ENCODE measurements at regions not wholly inside any gene's neighbourhood (a gene's known extent, or its start where the extent isn't known, plus 50 kb on each side); places are given as distances from the start of the nearest gene placed in this dataset.

DNA sequence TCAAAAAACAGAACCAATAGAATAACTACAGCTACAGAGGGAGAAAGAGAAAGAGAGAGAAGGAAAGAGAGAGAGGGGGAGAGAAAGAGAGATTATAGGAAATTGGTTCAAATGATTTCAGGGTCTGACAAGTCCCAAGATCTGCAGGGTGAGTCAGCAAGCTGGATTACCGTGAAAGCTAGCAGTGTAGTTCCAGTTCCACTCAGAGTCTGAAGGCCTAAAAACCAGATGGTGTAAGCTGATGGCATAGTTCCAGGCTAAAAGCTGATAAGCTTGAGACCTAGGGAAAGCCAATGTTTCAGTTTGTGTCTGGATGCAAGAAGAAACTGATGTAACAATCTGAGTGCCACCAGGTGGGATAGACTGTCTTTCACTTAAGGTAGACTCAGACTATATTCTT lies 397.7 kb downstream of the TRIB2 start:
- TF ChIP-seq EP300 (IDR thresholded peaks at IDR 0.05) (no peak), POLR2AphosphoS5 (IDR thresholded peaks at IDR 0.05) (no peak), POLR2A (IDR thresholded peaks at IDR 0.05) (no peak)
- TF ChIP-seq, protein P1, sequence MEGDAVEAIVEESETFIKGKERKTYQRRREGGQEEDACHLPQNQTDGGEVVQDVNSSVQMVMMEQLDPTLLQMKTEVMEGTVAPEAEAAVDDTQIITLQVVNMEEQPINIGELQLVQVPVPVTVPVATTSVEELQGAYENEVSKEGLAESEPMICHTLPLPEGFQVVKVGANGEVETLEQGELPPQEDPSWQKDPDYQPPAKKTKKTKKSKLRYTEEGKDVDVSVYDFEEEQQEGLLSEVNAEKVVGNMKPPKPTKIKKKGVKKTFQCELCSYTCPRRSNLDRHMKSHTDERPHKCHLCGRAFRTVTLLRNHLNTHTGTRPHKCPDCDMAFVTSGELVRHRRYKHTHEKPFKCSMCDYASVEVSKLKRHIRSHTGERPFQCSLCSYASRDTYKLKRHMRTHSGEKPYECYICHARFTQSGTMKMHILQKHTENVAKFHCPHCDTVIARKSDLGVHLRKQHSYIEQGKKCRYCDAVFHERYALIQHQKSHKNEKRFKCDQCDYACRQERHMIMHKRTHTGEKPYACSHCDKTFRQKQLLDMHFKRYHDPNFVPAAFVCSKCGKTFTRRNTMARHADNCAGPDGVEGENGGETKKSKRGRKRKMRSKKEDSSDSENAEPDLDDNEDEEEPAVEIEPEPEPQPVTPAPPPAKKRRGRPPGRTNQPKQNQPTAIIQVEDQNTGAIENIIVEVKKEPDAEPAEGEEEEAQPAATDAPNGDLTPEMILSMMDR (IDR thresholded peaks at IDR 0.05) = no peak
- no peak for DNase-seq (ENCODE audit: low spot score in 2 of 2)
- WGBS = 18% methylated on average over 1 of the region's 1 CpG
- Histone ChIP-seq H3K27ac (no peak overlapping the region), H3K27me3 (no peaks in the 10 kb centered on the region), H3K4me1 (peaks cover 2% of the 10 kb centered on the region), H3K4me3 (no peak overlapping the region), H3K36me3 (no peaks in the 10 kb centered on the region), H3K9me3 (no peaks in the 10 kb centered on the region)

DNA sequence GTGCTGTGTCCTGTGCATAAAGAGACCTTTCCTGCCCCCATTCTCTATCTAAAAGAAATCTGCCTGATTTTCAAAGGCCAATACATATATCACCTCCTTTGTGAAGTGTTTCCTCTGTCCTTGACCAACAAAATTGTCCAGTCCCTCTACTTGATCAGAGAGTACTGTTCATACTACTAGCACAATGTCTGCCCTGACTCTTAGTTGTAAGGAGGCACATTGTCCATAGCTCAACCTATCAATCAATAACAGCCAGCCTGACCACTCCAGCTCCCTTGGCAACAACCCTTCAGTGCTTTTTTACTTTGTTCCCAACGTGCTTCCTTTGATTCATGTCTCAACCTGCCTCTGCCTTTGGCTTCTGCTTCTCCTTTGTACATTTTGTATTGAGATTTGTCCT lies 398.9 kb downstream of the TRIB2 start:
- DNase-seq (ENCODE audit: low spot score in 2 of 2) = no peak
- WGBS = 9% methylated on average over 1 of the region's 1 CpG
- no peaks in the 10 kb centered on the region for H3K27me3 ChIP-seq
- peaks cover 2% of the 10 kb centered on the region for H3K4me1 ChIP-seq
- H3K36me3 ChIP-seq = no peaks in the 10 kb centered on the region
- no peak overlapping the region for H3K4me3 ChIP-seq
- TF ChIP-seq EP300 (IDR thresholded peaks at IDR 0.05) (no peak), POLR2AphosphoS5 (IDR thresholded peaks at IDR 0.05) (no peak), POLR2A (IDR thresholded peaks at IDR 0.05) (no peak)
- TF ChIP-seq, protein P1 (IDR thresholded peaks at IDR 0.05) = no peak
- no peaks in the 10 kb centered on the region for H3K9me3 ChIP-seq
- H3K27ac ChIP-seq = no peak overlapping the region

DNA sequence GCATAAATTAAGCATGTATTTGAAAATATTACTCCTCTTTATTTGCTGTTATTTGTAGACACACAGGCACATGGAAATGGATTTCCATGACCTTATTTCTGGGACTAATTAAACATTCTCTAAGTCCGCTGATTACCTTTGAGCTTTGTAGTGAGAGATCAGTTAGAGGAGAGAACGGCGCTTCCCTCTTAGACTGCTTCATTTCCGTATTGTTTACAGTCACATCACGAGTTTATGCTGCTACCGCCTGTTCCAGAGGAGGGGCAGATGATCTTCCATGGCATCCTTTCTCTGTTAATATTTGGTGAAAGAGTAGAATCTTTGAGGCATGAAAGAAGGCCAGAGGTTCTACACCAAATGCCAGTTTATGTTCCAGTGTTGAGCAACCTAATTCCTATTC lies 404.4 kb downstream of the TRIB2 start:
- TF ChIP-seq EP300 (IDR thresholded peaks at IDR 0.05) = no peak
- TF ChIP-seq POLR2AphosphoS5 (IDR thresholded peaks at IDR 0.05) = no peak
- TF ChIP-seq, protein P1 (IDR thresholded peaks at IDR 0.05) = no peak
- no peak for TF ChIP-seq POLR2A (IDR thresholded peaks at IDR 0.05)

DNA sequence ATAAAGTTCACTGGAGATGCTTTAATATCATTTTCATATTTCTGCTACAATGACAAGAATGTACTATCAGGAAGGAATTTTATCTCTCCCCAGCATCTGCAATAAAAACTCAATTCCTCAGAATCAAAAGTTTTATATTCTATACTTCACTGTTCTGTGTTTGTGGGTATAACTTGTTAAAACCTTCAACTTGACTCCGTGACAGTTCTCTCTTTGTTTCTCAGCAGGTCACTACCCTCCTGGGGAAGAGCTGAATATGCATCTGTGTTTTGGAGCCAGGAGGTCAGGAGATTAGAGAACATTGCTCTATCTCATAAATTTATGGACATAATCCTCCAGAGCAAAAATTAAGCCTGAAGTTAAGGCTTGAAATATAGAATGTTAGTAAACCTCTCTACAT lies 411.4 kb downstream of the TRIB2 start:
- Histone ChIP-seq H3K36me3 (no peaks in the 10 kb centered on the region), H3K9me3 (no peaks in the 10 kb centered on the region), H3K4me3 (no peak overlapping the region), H3K27ac (no peak overlapping the region), H3K4me1 (no peaks in the 10 kb centered on the region), H3K27me3 (no peaks in the 10 kb centered on the region)
- no peak for TF ChIP-seq EP300 (IDR thresholded peaks at IDR 0.05)
- TF ChIP-seq POLR2AphosphoS5 (IDR thresholded peaks at IDR 0.05) = no peak
- TF ChIP-seq, protein P1 (IDR thresholded peaks at IDR 0.05) = no peak
- TF ChIP-seq POLR2A (IDR thresholded peaks at IDR 0.05) = no peak
- no peak for DNase-seq (ENCODE audit: low spot score in 2 of 2)
- WGBS = 24% methylated on average over 1 of the region's 1 CpG

More for the DNA sequence above, 404.4 kb downstream of the TRIB2 start:
- Histone ChIP-seq H3K27me3 (no peaks in the 10 kb centered on the region), H3K36me3 (no peaks in the 10 kb centered on the region), H3K9me3 (no peaks in the 10 kb centered on the region), H3K4me1 (no peaks in the 10 kb centered on the region), H3K27ac (no peak overlapping the region), H3K4me3 (no peak overlapping the region)
- DNase-seq (ENCODE audit: low spot score in 2 of 2) = no peak
- WGBS = 88% methylated on average over 6 of the region's 6 CpGs

DNA sequence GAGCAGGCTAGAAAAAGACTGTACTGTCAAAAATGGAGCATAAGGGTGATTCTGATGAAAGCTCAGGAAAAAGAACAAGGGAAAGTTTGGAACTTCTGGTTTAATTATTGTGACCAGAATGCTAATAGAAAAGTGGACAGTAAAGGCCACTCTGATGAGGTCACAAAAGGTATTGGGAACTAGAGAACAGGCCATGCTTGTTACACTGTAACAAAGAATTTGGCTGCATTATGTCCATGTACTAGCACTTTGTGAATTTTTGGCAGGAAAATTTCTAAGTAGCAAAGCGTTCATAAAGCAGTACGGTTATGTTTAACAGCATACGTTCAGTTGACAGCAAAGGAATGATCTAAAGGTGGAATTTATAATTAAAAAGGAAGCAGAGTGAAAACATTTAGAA lies 418.6 kb downstream of the TRIB2 start:
- no peak for DNase-seq (ENCODE audit: low spot score in 2 of 2)
- H3K27ac ChIP-seq = no peak overlapping the region
- no peak overlapping the region for H3K4me3 ChIP-seq
- no peaks in the 10 kb centered on the region for H3K36me3 ChIP-seq
- no peaks in the 10 kb centered on the region for H3K4me1 ChIP-seq
- TF ChIP-seq POLR2AphosphoS5 (IDR thresholded peaks at IDR 0.05) (no peak), EP300 (IDR thresholded peaks at IDR 0.05) (no peak), POLR2A (IDR thresholded peaks at IDR 0.05) (no peak)
- TF ChIP-seq, protein P1 (IDR thresholded peaks at IDR 0.05) = no peak
- H3K27me3 ChIP-seq = no peaks in the 10 kb centered on the region
- no peaks in the 10 kb centered on the region for H3K9me3 ChIP-seq
- WGBS = 73% methylated on average over 3 of the region's 3 CpGs

All from suprapubic skin (tissue), 4 donors.